KMS-11 (cell line): ENCODE measurements at regions not wholly inside any gene's neighbourhood (a gene's known extent, or its start where the extent isn't known, plus 50 kb on each side); places are given as distances from the start of the nearest gene placed in this dataset.

Source experiments
- H2AFZ ChIP-seq: fragments of 200-600 bp; sonication (generic); 2 replicates; pipeline ENCODE4 v1.6.1; 2016; ENCODE audit warnings: antibody characterized with exemption, mixed run types, low read depth
- H3K27ac ChIP-seq: fragments of 200-600 bp; sonication (generic); 2 replicates; pipeline ENCODE4 v1.6.1; 2016; ENCODE audit warnings: mild to moderate bottlenecking, mixed run types
- H3K27me3 ChIP-seq: fragments of 200-600 bp; sonication (generic); 2 replicates; pipeline ENCODE4 v1.6.1; 2017; ENCODE audit warnings: mild to moderate bottlenecking, low read depth, mixed run types, moderate library complexity; ENCODE audit not compliant: insufficient read depth
- H3K36me3 ChIP-seq: fragments of 200-600 bp; sonication (generic); 2 replicates; pipeline ENCODE4 v1.6.1; 2017; ENCODE audit warnings: mild to moderate bottlenecking, mixed run types; ENCODE audit not compliant: insufficient read depth
- H3K4me1 ChIP-seq: fragments of 200-600 bp; sonication (generic); 2 replicates; pipeline ENCODE4 v1.6.1; 2016; ENCODE audit warnings: mild to moderate bottlenecking, low read depth, mixed run types; ENCODE audit not compliant: poor library complexity, severe bottlenecking
- H3K4me2 ChIP-seq: fragments of 200-600 bp; sonication (generic); 2 replicates; pipeline ENCODE4 v1.7.0; 2016; ENCODE audit warnings: mild to moderate bottlenecking, mixed run types
- H3K4me3 ChIP-seq: fragments of 200-600 bp; sonication (generic); IDR thresholded peaks from 2 replicates; pipeline ENCODE4 v1.6.1; 2017; ENCODE audit warnings: low read depth, low read length, mixed read lengths; ENCODE audit not compliant: insufficient read depth
- H3K79me2 ChIP-seq: fragments of 200-600 bp; sonication (generic); 2 replicates; pipeline ENCODE4 v1.6.1; 2016; ENCODE audit warnings: low read depth, mixed run types; ENCODE audit not compliant: insufficient read depth
- H3K9ac ChIP-seq: fragments of 200-600 bp; sonication (generic); 2 replicates; pipeline ENCODE4 v1.6.1; 2016; ENCODE audit warnings: mild to moderate bottlenecking, mixed run types
- H4K20me1 ChIP-seq: fragments of 200-600 bp; sonication (generic); 2 replicates; pipeline ENCODE4 v1.6.1; 2016; ENCODE audit warnings: mild to moderate bottlenecking, mixed run types; ENCODE audit not compliant: insufficient read depth
- CTCF ChIP-seq: fragments of 200-600 bp; sonication (generic); conservative IDR thresholded peaks from 2 replicates; pipeline ENCODE4 v1.6.1; 2017; ENCODE audit warnings: low read depth, mild to moderate bottlenecking, antibody characterized with exemption, low read length, moderate library complexity, mixed read lengths

DNA sequence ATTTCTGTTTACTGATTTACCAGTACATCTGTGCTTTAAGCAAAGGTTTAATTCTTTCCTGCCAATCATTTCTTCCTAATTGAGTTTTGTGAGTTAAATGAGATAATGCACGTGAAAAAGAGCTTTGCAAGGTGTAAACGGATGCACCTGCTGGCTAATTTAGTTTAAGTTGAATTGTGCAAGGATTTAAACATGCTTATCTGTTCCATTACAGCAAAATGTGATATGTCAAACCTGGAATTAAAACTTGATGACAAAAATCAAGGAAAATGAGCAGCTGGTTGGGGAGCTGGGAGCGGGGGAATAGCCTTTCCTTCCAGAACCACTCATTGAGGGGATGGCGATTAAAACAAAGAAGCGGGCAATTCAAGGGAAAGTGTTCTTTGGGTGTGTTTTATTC, 155.0 kb upstream of the CTTNBP2 start:
- Histone ChIP-seq H3K4me1 (no peaks in the 10 kb centered on the region), H3K27ac (no peak overlapping the region), H3K27me3 (no peaks in the 10 kb centered on the region), H3K4me2 (no peak overlapping the region), H2AFZ (no peak overlapping the region), H3K36me3 (no peaks in the 10 kb centered on the region), H3K9ac (no peak overlapping the region), H3K79me2 (no peaks in the 10 kb centered on the region), H4K20me1 (no peaks in the 10 kb centered on the region), H3K4me3 (no peak overlapping the region)
- TF ChIP-seq CTCF, result no peak

DNA sequence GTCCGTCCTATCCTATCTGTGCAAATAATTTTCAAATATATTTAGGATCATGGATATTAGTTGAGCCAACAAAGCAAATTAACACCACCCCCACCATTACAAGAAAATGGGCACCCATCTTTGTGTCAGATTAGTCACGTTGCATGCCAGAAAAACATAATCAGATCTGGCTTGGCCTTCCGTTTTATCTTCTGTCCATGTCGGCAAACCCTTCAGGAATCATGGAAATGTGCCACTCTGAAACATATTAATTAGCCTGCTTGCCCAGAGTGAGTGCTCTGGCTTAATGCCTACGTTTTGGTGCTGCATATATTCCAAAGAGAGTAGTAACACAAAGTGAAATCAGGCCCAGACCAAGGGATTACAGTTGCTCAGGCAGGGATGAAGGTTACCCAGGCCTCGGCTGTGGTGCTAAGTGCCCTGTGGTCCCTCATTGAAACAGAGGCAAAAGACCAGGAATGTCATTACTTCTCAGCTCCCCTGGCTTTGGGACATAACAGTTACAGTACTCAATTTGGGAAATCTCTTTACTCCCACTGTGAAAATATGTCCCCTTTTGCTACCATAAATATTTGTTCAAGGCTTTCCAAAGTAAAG, 154.0 kb upstream of the LSM8 start:
- Histone ChIP-seq H3K4me1 (no peaks in the 10 kb centered on the region), H3K4me2 (no peak overlapping the region), H3K79me2 (no peaks in the 10 kb centered on the region), H3K27ac (no peak overlapping the region), H3K27me3 (no peaks in the 10 kb centered on the region), H4K20me1 (no peaks in the 10 kb centered on the region), H3K36me3 (no peaks in the 10 kb centered on the region), H2AFZ (no peak overlapping the region), H3K4me3 (no peak overlapping the region), H3K9ac (no peak overlapping the region)
- TF ChIP-seq CTCF, result no peak

- no peaks in the 10 kb centered on the region for H3K79me2 ChIP-seq
- no peaks in the 10 kb centered on the region for H4K20me1 ChIP-seq
- no peak overlapping the region for H3K4me2 ChIP-seq
- TF ChIP-seq CTCF, result no peak
- no peak overlapping the region for H3K4me3 ChIP-seq
- H3K9ac ChIP-seq, result no peak overlapping the region
- no peaks in the 10 kb centered on the region for H3K27me3 ChIP-seq
- H3K27ac ChIP-seq, result no peak overlapping the region
- no peaks in the 10 kb centered on the region for H3K4me1 ChIP-seq
- H2AFZ ChIP-seq, result no peak overlapping the region
- H3K36me3 ChIP-seq, result no peaks in the 10 kb centered on the region
Measured at GRCh38 chr7:118033273-118033672, 150.7 kb upstream of the LSM8 start.

DNA sequence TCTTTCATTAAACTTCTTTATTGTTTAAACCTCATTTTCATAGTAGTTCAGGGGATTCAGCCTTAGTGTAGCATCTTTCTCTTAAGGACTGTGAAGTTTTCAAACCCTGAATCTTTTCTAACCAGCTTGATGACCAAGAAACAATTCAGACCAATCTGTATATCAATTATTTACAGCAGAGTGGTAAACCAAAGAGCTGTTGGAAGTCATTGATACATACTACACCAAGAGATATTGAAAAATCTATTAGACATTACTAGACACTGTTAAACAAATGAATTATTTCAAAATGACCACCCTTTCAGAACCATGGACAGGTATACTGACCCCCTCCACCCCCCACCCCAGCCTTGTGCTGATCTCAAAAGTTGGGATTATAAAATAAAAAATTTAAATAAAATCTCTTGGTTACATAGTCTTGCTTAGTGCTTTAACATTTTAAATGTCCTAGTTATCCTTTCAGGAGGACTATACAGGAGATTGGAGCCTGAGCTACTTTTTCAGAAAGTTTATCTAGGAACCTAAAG, 143.9 kb upstream of the LSM8 start:
- H3K36me3 ChIP-seq, result no peaks in the 10 kb centered on the region

More for the DNA sequence above, 143.9 kb upstream of the LSM8 start:
- Histone ChIP-seq H3K9ac (no peak overlapping the region), H3K79me2 (no peaks in the 10 kb centered on the region), H3K4me2 (no peak overlapping the region), H3K27ac (no peak overlapping the region), H3K4me1 (no peaks in the 10 kb centered on the region), H4K20me1 (no peaks in the 10 kb centered on the region), H3K4me3 (no peak overlapping the region), H2AFZ (no peak overlapping the region), H3K27me3 (no peaks in the 10 kb centered on the region)
- no peak for TF ChIP-seq CTCF
